ENCODE measurements at regions not wholly inside any gene's neighbourhood (a gene's known extent, or its start where the extent isn't known, plus 50 kb on each side); places are given as distances from the start of the nearest gene placed in this dataset.

DNA sequence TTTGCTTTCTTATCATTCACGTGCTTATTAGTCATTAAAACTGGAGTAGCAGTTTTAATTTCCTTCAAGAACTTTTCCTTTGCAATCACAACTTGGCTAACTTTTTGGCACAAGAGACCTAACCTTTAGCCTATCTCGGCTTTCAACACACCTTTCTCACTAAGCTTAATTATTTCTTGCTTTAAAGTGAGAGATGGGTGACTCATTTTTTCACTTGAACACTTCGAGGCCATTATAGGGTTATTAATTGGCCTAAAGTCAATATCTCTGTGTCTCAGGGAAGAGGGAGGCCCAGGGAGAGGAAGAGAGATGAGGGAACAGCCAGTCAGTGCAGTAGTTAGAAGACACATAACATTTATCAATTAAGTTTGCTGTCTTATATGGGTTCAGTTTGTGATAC lies 289.8 kb downstream of the RBM43 start:
- no peak for DNase-seq

DNA sequence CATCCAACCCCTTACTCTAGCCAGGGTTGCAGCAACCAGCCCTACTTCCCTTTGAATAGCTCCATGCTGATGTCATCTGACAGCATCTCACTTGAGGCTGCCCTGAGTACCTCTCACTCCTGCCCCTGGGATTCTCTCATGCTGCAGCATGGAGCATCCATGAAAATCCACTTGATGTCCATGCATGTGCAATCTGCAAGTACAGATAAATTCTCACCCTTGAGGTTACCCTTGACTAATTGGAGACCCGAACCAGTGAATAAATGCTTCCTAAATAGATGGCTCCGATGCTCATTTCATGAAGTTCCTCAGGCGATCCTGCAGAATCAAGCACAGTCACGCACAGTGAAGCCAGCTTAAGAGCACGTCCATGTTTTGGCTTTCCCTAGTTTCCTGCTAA lies 298.3 kb downstream of the RBM43 start:
- no peak for DNase-seq

DNA sequence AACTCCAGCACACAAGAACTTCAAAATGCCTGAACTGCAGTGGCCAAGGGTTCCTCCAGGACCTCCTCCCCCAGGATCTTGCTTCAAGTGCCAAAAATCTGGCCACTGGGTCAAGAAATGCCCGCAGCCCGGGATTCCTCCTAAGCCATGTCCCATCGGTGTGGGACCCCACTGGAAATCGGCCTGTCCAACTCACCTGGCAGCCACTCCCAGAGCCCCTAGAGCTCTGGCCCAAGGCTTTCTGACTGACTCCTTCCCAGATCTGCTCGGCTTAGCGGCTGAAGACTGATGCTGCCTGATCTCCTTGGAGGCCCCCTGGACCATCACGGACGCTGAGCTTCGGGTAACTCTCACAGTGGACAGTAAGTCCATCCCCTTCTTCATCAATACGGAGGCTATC lies 306.4 kb downstream of the RBM43 start:
- no peak for DNase-seq

DNA sequence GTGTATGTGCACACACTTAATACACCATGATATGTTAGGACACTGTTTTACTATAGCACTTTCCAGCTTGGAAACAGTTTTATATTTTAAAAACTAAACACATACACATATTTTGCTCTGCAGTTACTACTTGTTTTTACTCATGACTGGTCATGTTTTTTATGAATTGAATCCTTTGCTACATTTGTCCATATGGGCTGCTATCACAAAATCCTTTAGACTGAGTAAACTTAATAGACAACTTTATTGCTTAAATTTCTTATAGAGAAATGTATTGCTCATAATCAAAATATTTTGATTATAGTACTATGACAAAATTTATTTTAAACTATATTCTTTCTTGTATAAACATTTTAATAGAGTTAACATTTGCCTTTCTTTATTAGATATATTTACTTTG lies 314.8 kb downstream of the RBM43 start:
- no peak for DNase-seq

DNA sequence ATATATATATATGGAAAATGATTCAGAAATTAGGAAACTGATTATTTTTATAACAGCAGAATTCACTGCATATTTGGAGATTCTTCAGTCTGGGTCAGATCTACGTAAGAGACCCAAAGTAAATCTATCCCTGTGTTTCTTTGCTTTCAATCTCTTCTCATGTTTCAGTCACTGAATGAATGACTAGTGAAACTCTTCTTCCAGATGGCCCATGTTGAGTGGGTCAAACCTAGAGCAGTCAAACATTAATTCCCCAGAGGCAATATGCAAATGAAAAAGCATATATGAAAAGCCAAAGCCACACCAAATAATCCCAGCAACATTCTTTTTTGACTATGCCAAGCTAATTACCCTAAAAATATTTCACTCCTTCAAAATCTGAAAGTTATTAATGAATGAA lies 317.3 kb downstream of the RBM43 start:
- DNase-seq, result peak; percentile 81

DNA sequence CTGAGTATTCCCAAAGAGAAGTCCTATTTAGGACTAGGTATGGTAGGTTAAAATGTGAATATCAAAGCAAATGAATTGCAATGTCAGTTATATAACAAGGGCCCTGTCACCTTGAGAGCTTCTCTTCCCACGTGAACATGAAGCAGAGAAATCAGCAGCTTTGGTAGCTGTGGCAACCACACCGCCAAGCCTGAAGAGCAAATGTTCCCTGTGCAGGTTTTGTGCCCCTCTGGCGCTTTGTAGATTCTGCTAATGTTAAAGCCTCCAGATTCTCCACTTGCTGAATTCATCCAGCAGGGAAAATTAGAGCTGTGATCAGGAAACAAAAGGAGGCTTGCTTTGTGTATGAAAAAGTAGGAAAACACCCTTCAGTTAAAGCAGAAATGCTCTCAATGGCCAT lies 322.6 kb downstream of the RBM43 start:
- DNase-seq, result no peak

DNA sequence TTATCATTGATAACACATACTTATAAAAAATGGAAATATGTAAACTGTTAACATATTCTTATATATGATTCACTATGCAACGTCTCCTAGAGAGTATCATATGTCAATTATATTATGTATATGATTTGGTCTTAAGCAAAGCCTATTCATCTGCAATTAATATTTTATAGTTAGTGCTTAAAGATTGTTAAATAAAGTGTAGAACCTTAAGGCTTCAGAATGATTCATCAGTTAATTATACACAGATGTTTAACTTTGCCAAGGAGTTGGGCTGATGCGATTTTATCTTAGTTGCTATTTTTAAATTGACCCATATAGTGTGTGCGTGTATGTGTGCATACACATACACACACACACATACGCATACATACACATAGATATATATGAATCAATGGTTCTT lies 323.1 kb downstream of the RBM43 start:
- DNase-seq, result no peak

DNA sequence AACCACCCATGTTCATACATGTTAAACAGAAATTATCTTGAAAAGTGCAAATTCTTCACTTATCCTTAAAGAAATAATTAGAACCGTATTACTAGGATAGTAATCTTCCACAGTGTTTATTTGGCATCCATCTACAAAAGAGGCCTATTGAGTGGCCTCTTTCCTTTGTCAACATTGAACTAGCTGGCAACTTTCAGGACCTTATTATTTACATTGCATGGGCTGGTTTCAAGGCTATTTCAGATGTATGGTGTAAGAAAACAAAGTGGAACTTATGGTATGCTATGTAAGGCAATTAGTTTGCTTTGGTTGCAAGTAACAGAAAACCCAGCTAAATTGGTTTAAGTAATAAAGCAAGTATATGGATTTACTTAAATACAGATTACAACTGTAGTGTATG lies 324.6 kb downstream of the RBM43 start:
- DNase-seq, result no peak

DNA sequence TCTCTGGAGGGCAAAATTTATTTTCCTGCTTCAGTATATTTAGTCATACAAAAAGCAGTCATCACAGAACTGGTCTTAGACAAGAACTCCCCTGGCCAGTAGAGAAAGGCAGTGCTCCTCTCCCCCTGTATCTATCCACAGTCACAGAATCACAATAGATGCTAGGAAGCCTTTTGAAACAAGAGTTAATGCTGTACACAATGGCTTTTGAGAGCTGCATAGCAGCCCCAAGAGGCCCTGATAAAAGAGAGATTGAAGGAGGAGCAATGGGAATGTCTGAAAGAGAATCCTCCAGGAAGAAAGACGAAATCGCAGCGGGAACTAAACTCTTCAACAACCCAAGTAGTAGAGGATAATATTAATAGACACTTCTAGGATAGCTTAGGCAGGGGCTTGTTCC lies 330.2 kb downstream of the RBM43 start:
- DNase-seq, result no peak

DNA sequence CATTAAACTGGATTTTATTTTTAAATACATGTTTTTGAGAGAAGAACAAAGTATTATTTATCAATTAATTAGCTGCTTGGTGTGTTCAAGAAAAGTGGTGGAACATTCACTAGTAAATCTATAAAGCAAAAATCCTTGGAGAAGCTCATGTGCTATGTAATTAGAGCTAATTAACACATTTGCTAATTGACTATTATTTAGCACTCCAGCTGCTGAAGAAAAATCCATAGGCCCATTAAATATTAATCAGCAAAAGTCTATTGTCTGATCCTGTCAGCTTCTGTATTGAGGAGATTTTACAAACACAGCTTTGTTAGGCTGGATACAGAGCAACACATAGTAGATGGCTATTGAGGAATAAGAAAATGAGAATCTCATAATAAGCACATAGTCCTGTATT lies 336.1 kb downstream of the RBM43 start:
- no peak for DNase-seq

DNA sequence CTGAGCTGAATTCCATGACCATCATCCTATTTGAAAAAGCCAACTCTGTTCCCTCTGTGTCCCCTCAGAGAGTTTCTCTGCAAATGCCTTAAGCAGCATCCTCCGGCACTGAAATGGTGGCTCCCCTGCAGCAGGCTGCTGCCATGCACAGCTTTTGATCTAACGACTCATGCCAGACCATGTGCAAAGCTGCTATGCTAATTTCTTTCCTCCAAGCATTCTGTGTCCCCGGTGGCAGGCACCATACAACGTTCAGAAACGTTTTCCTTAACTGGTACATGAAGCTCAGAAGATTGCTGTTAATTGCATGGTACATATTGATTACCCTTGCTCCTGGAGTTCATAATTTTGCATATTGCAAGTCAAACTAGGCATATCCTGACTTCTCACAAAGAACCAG lies 336.8 kb downstream of the RBM43 start:
- DNase-seq, result no peak

DNA sequence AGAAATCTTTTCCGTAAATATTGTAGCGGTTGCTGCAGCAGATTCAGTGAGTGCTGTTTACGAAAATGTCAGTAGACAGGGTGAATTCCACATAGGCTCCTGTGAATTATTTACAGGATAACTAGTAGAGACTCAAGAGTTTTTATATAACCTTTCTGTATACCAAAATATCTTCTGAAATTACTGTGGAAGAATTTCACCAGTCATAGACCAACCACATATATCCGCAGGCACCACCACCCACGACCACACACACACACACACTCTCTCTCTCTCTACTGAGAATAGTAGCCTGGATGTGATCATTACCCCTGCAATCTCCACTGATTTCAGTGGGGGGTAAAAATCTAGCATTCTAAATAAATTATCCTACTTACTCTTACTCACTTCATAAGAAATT lies 341.8 kb downstream of the RBM43 start:
- no peak for DNase-seq

DNA sequence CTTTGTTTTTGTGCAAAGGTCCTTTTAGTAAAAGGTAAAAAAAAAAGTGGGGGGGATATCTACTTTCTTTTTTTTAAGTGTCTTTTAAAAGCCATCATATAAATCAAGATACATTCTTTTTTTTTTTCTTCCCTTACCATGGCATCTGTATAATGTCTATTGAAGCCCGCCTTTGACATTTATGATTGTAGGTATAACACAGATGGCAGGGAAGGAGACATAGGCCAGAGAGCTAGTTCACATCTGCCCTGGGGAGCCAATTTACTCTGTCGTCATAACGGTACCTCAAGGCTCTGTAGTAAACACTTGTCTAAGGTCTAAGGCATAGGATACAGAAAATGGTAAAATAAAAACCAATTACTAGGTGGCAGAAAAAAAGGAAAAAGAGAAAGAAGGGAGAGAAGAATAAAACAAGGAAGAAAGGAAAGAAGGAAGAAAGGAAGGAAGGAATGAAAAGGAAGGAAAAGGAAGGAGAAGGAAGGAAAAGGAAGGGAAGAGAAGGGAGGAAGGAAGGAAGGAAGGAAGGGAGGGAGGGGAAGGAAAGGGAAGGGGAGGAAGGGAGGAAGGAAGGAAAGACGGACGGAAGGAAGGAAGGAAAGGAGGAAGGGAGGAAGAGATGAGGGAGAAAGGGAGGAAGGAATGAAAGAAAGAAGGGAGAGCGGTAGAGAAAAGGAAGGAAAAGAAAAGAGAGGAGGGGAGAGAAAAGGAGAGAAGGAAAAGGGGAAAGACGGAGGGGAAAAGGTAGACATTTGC lies 343.5 kb downstream of the RBM43 start:
- no peak for DNase-seq

DNA sequence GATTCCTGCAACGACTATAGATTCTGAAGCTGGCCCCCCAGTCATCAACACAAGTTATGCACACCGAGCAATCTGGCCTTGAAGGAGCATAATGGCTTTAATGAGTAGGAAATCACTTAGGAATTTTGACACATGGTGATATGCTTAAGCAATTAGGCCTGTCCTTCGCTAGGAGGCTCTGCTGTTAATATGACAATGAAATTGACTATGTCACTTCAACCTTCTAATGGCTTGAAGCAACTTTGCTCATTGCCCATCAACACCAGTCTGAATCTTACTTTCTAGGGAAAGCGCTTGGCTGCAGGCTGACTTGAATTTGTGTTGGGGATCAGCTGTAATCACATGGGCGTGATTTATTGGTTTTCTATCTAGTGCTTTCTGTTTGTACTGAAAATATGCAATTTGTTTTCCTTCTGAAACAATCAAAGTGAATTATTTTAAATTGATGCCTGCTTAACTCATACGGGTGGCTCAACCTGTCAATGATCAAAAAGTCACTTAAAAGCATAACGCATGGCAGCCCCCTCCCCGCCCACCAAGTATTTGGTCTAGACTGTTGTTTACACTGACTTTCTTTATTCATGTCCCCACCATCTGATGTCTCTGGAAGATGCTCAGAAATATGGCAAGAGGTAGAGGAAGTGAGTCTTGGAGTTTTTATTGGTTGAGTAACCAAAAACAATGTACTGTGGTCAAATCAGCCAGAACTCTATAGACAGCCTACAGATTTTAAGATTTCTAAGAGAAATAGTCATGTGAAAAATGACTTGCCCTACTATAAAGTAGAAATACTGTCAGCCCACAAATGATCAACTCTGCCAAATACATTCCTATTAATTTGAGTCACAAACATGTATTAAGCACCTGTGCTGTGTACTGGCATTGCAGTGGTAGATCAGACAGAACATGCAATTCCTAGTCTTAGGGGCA lies 344.9 kb downstream of the RBM43 start:
- no peak for DNase-seq

DNA sequence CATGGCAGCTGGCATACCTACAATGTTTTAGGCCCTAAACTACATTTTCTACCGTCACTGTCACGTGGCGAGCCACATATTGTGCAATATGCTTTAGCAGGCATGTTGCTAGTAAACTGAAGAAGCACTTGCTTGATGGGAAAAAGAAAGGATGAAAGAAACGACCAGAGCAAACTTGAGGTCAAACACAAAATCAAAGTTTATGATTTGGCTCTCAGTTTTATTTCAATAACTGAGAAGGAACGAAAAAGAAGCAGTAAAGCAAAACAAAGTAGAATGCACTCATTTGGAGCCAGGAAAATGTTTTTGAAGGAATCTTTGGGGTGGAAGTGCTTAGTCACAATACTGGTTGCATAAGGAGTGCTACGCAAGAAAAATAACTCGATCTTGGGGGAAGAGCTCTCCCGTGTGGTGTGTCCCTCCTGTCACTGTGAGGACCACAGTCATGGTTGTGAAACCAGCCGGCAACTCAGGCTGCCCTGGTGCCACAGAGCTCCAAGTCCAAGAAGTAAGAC lies 349.8 kb downstream of the RBM43 start:
- DNase-seq, result no peak

DNA sequence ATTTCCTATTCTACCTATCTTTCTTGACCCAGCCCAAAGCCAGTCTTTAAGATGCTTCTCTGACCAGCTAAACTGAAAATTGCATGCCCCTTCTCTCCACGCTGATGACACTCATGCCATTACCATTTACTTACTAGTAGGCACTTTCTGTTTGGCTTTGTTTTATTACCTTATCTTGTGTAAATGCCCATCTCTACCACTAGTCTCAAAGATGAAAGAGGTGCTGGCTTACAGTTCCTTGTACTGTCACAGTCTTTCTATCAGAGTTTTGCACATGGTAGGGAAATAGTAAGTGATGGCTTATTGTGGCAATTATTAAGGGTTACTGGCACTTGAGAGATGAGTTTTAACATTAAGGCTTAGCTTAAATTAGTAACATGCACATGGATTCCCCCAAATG lies 352.1 kb downstream of the RBM43 start:
- no peak for DNase-seq

DNA sequence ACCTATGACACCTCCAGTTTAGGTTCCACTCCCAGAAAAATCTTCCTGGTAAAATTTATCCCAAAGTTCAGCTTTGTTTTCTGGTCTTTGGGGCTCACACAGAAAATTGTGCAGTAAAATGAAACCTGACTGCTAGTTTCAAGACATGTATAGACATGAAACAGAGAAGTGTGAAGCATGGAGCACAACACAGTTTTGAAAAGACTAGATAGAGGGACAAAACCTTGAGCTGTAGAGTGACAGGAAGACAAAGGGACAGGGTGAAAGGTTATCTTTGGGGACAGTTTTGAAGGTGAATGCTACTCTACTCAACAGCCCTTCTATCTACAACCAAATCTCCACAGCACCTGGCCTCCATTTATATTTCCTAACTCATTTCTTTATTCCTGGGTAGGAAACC lies 352.6 kb downstream of the RBM43 start:
- DNase-seq, result no peak

DNA sequence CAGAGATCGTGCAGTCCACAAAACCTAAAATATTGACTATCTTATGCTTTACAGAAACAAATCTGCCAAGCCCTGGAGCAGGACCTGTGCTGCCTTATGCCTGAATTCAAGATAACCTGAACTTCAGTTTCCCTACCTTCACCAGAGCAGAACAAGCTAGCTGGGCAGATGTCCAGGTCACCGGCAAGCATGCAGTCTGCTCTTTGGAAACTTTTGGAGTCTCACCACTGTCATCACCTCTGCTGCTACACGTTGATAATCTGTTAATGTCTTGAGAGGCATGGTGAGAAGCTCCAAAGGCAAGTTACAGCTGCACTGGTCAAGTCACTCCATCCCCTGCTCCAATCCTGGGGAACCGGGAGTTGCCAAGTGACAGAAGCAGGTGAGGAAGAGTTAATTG lies 354.2 kb downstream of the RBM43 start:
- no peak for DNase-seq

DNA sequence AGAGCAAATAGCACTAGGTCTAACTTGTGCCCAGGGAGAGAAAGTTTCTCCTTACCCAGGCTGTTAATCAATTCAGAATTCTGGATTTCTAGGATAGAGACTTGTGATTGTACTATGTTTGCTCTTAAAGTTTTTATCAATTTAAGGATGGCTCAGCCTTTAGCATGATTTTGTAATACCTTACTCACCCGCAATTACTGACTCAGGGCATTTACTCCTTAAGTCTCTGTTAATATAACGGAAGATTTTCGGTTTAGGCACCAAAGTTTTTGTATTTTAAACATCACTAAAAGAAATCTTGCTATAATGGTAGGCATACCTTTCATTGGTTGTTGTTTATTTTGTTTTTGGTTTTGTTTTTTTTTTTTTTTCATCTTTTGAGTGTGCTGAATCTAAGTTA lies 358.2 kb downstream of the RBM43 start:
- no peak for DNase-seq

DNA sequence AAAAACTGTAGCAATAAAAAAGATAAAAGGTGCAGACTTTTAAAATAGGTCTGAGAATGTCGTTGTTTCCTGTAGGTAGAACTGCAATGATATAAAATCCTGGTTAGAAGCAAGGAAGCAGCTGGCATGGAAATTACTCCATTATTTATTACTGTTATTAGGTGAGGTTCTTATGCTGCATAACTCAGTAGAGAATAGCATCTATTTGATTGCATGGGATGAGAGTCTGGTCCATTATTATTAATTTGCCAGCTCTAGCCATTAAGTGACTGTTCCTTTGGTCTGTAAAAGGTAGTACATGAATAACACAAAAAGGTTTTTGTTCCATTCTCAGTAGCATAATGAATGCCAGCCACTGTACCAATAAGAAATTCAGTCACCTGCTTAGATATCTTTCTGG lies 358.6 kb downstream of the RBM43 start:
- DNase-seq, result no peak

DNA sequence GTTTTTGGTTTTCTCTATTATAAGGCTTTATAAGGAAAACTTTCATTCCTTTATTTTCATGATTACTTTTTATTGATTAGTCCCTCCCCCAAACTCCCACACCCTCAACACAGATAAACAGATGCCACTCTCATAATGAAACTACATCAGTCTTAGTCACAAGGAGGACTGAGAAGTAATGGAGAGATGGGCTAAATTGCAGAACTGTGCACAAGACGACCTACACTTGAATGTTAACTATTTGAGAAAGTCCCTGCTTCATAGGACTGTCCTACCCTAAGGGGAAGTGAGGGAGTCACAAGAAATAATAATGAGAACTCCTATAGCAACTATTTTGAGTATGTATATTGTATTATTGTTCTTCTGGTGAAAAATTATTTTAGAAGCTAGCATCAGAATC lies 360.8 kb downstream of the RBM43 start:
- no peak for DNase-seq

DNA sequence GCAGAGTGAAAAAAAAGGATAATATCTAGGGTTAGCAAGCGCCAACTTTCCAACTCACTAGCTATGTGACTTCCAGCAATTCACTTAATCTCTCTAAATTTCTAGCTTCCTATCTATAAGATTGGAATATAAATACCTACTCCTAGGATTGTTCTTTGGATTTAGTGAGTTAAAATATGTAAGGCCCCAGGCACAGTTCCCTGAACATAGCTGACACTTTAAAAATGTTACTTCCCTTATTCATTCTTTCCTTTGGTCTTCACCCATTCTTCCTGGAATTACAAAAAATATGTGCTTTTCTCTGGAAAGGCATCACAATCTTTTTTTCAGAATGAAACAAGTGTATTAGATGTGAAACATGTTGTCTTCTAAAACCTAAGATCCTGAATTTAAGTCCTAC lies 365.7 kb downstream of the RBM43 start:
- no peak for DNase-seq

DNA sequence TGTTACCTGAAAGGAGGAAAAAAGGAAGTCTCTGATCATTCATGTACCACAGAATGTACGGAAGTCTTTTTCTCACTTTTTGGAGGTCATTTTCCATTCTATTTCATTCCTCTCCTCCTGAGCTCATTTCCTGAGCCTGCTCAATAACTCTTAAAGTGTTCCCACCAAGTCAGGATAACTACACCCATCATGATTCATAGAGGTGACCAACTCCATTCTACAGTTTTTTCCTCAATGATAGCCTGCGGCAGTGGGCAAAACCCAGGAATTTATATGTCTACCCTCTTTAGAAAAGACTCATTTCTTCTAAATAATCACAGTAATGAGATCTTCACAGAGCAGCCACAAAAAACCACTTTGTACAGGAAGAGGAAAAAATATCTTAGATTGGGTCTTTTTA lies 372.5 kb downstream of the RBM43 start:
- DNase-seq, result no peak

DNA sequence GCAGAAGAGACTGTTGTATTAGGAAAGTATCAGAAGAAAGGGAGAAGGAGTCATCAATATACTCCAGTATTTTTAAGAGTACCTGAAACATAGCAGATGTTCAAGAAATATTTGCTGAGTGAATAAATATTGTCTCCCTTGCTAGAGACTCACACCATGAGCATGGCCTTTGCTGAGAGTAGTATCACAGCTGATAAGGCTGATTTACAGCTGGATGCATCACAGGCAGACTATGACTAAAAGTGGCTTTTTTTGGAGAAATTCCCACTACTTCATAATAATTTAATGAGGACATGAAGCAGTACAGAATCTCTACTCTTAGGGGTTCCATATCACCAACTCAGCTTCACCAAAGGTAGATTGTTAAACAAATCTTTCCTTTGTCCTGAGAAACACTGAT lies 373.3 kb downstream of the RBM43 start:
- no peak for DNase-seq

Measured in NCI-H524 treated with DMSO at 0.1 percent for 48 hours (cell line).